A673 (cell line): ENCODE measurements at regions not wholly inside any gene's neighbourhood (a gene's known extent, or its start where the extent isn't known, plus 50 kb on each side); places are given as distances from the start of the nearest gene placed in this dataset.
"Not testable (repeated sequence)": the region's sequence is repeated elsewhere in the genome, so short reads cannot be mapped to it uniquely, and the experiment has no call there.

Experiments
- BruUV-seq: library from RNA; stranded (reverse); fragments of 400-500 nt; replicated peaks from 2 replicates; lab custom pipeline; 2021; lab: Mats Ljungman, UMichigan
- CTCF ChIA-PET: fragments of 300-600 bp; sonication (Branson Sonifier 250); formaldehyde crosslinking; loops from one replicate; lab custom pipeline; 2022; ENCODE audit warnings: antibody characterized with exemption; lab: Charles Lee
- POLR2A ChIA-PET: fragments of 300-600 bp; sonication (Branson Sonifier 250); formaldehyde crosslinking; loops from one replicate; lab custom pipeline; 2022; ENCODE audit warnings: antibody characterized with exemption; ENCODE audit not compliant: low non-redundant PET; lab: Charles Lee
- DNase-seq: peaks from one replicate; pipeline ENCODE4 v3.0.0-alpha.2; 2015; ENCODE audit warnings: low spot score
- H3K27ac ChIP-seq: fragments of 200-600 bp; sonication (generic); 2 replicates; pipeline ENCODE4 v1.5.1; 2016; ENCODE audit warnings: mixed run types, low read depth, mild to moderate bottlenecking, mixed read lengths, antibody characterized with exemption, low read length; ENCODE audit not compliant: poor library complexity, severe bottlenecking
- H3K27me3 ChIP-seq: fragments of 200-600 bp; sonication (generic); replicated peaks from 2 replicates; pipeline ENCODE4 v1.6.1; 2017; ENCODE audit warnings: mixed run types, low read depth, mild to moderate bottlenecking, mixed read lengths, antibody characterized with exemption, low read length; ENCODE audit not compliant: insufficient read depth, poor library complexity
- H3K36me3 ChIP-seq: fragments of 200-600 bp; sonication (generic); 2 replicates; pipeline ENCODE4 v1.6.1; 2016; ENCODE audit warnings: mixed run types, mild to moderate bottlenecking, mixed read lengths, antibody characterized with exemption, low read length; ENCODE audit not compliant: insufficient read depth, poor library complexity, severe bottlenecking
- H3K4me1 ChIP-seq: fragments of 200-600 bp; sonication (generic); 2 replicates; pipeline ENCODE4 v1.6.1; 2017; ENCODE audit warnings: mixed run types, mild to moderate bottlenecking, mixed read lengths, antibody characterized with exemption, low read length; ENCODE audit not compliant: insufficient read depth, poor library complexity, severe bottlenecking
- H3K4me3 ChIP-seq: fragments of 200-600 bp; sonication (generic); 2 replicates; pipeline ENCODE4 v1.5.1; 2016; ENCODE audit warnings: low read depth, mixed run types, mild to moderate bottlenecking, mixed read lengths, low read length; ENCODE audit not compliant: poor library complexity, severe bottlenecking
- H3K9me3 ChIP-seq: fragments of 200-600 bp; sonication (generic); 2 replicates; pipeline ENCODE4 v1.6.1; 2016; ENCODE audit warnings: mixed run types, low read depth, mild to moderate bottlenecking, mixed read lengths, antibody characterized with exemption, low read length; ENCODE audit not compliant: poor library complexity, severe bottlenecking
- CTCF ChIP-seq: fragments of 300-800, 200-600 bp; sonication (generic); conservative IDR thresholded peaks from 2 replicates; pipeline ENCODE4 v1.5.1; 2017; ENCODE audit warnings: low read depth, mild to moderate bottlenecking, antibody characterized with exemption, low read length, moderate library complexity, mixed read lengths
- EZH2 ChIP-seq: fragments of 200-600 bp; sonication (generic); IDR thresholded peaks from 2 replicates; pipeline ENCODE4 v1.6.1; 2017; ENCODE audit warnings: borderline replicate concordance, low read depth, mild to moderate bottlenecking, mixed read lengths, antibody characterized with exemption, low read length; ENCODE audit not compliant: poor library complexity, severe bottlenecking
- intact Hi-C: fragments of 100-400 bp; cut with micrococcal nuclease; formaldehyde crosslinking; loops from one replicate; pipeline ENCODE4 v1.10.0; 2022; ENCODE audit not compliant: unreplicated experiment

- no TSS peak for BruUV-seq
- intact Hi-C loops = no loop called here
- no peaks in the 10 kb centered on the region for H3K9me3 ChIP-seq
- no peaks in the 10 kb centered on the region for H3K36me3 ChIP-seq
- ChIA-PET CTCF (no interaction called here), POLR2A (no interaction called here)
- no peaks in the 10 kb centered on the region for H3K4me1 ChIP-seq
- DNase-seq = no peak
- H3K27me3 ChIP-seq = no peaks in the 10 kb centered on the region
- H3K27ac ChIP-seq = no peak overlapping the region
- TF ChIP-seq EZH2 (no peak), CTCF (no peak)
- no peak overlapping the region for H3K4me3 ChIP-seq
Observed at GRCh38 chr18:1150344-1150743, 245.7 kb downstream of the ADCYAP1 start.

- H3K27ac ChIP-seq, H3K4me3 ChIP-seq: not testable (repeated sequence)
Observed at GRCh38 chr18:1152958-1153357, 248.3 kb downstream of the ADCYAP1 start.

DNA sequence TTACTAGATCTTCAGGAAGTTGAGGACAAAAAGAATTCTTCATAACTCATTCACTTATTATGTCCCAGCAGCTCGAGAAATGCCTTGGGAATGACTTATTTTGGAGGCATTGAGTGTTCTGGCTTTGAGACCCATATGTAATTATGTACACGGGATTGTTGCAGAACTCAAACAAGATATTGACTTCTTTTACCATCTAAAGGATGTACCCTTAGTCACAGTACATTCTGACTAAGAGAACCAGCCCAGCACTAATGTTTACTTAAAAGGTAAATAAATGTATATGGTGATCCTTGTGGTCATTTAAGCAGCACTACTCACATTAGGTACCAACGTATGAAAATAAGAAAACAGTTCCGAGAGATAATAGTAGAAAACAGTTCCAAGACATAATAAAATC lies 268.9 kb downstream of the ADCYAP1 start:
- no peaks in the 10 kb centered on the region for H3K36me3 ChIP-seq
- no peak for TF ChIP-seq EZH2
- TF ChIP-seq CTCF = no peak
- CTCF ChIA-PET = no interaction called here
- no peaks in the 10 kb centered on the region for H3K4me1 ChIP-seq
- H3K27me3 ChIP-seq = peaks cover 29% of the 10 kb centered on the region
- no TSS peak for BruUV-seq
- POLR2A ChIA-PET = no interaction called here
- no peak overlapping the region for H3K27ac ChIP-seq
- H3K4me3 ChIP-seq = no peak overlapping the region
- no peaks in the 10 kb centered on the region for H3K9me3 ChIP-seq
- intact Hi-C loops = no loop called here
- no peak for DNase-seq

More at GRCh38 chr18:1152958-1153357, 248.3 kb downstream of the ADCYAP1 start:
- CTCF ChIA-PET, H3K9me3 ChIP-seq, POLR2A ChIA-PET, H3K27me3 ChIP-seq, BruUV-seq, H3K36me3 ChIP-seq, H3K4me1 ChIP-seq, DNase-seq: not testable (repeated sequence)
- intact Hi-C loops = loop anchor here (1.0 kb wide), 1 partner anchor 50 kb away; no protein-coding TSS in a partner anchor

- TF ChIP-seq CTCF = no peak
- no peak for TF ChIP-seq EZH2
- POLR2A ChIA-PET = no interaction called here
- Histone ChIP-seq H3K27ac (no peak overlapping the region), H3K4me1 (no peaks in the 10 kb centered on the region), H3K36me3 (no peaks in the 10 kb centered on the region), H3K4me3 (no peak overlapping the region), H3K9me3 (no peaks in the 10 kb centered on the region), H3K27me3 (peaks cover 16% of the 10 kb centered on the region)
- intact Hi-C loops = no loop called here
- CTCF ChIA-PET = no interaction called here
- DNase-seq = no peak
- BruUV-seq = no TSS peak
Observed at GRCh38 chr18:1177232-1177631, 272.6 kb downstream of the ADCYAP1 start.
